ENCODE measurements at regions not wholly inside any gene's neighbourhood (a gene's known extent, or its start where the extent isn't known, plus 50 kb on each side); places are given as distances from the start of the nearest gene placed in this dataset.

- TF ChIP-seq, protein P1, sequence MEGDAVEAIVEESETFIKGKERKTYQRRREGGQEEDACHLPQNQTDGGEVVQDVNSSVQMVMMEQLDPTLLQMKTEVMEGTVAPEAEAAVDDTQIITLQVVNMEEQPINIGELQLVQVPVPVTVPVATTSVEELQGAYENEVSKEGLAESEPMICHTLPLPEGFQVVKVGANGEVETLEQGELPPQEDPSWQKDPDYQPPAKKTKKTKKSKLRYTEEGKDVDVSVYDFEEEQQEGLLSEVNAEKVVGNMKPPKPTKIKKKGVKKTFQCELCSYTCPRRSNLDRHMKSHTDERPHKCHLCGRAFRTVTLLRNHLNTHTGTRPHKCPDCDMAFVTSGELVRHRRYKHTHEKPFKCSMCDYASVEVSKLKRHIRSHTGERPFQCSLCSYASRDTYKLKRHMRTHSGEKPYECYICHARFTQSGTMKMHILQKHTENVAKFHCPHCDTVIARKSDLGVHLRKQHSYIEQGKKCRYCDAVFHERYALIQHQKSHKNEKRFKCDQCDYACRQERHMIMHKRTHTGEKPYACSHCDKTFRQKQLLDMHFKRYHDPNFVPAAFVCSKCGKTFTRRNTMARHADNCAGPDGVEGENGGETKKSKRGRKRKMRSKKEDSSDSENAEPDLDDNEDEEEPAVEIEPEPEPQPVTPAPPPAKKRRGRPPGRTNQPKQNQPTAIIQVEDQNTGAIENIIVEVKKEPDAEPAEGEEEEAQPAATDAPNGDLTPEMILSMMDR (IDR thresholded peaks at IDR 0.05) = no peak
- no peak for TF ChIP-seq POLR2AphosphoS5 (IDR thresholded peaks at IDR 0.05)
These were observed 2002.2 kb upstream of the ACO1 start for GRCh38 chr9:30382271-30382670.

Measured in prostate gland (tissue), 2 donors.